ENCODE measurements at regions not wholly inside any gene's neighbourhood (a gene's known extent, or its start where the extent isn't known, plus 50 kb on each side); places are given as distances from the start of the nearest gene placed in this dataset.

DNA sequence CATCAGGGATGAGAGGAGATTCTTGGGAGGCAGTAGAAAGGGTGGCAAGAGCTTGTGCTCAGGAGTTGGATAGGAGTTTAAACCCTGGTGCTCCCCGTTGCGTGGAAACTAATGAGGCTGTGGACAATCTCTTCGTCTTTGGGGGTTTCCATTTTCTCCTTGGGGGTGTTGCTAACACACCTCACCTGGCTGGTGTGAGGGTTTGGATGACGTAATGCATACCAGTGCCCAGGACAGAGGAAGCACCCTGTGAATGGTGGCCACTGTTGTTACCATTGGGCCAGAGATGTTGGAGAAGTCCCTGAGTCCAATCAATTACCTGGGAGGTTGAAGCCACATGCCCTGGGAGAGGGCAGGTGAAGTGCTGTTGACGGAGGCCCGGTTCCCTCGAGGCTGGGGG, 146.5 kb downstream of the URI1 start:
- no peak overlapping the region for H3K4me3 Mint-ChIP-seq (ENCODE audit: low read depth, unreplicated experiment)
- H3K27me3 Mint-ChIP-seq (ENCODE audit: unreplicated experiment) = peaks cover 45% of the 10 kb centered on the region
- intact Hi-C loops (cut with micrococcal nuclease; ENCODE audit: unreplicated experiment) = no loop called here
- no peaks in the 10 kb centered on the region for H3K36me3 Mint-ChIP-seq (ENCODE audit: insufficient read depth, unreplicated experiment)
- BruUV-seq (replicated peaks) = no TSS peak
- H3K9me3 Mint-ChIP-seq (ENCODE audit: low read depth, unreplicated experiment) = no peaks in the 10 kb centered on the region
- CTCF ChIA-PET = no interaction called here
- no peaks in the 10 kb centered on the region for H3K4me1 Mint-ChIP-seq (ENCODE audit: low read depth, unreplicated experiment)
- TF ChIP-seq CTCF (IDR thresholded peaks at IDR 0.05; ENCODE audit: unreplicated experiment) = no peak
- no peak for DNase-seq
- no peak overlapping the region for H3K27ac Mint-ChIP-seq (ENCODE audit: unreplicated experiment)

GRCh38 chr19:30089086-30089665, 147.1 kb downstream of the URI1 start:
- Mint-ChIP-seq H3K27me3 (ENCODE audit: unreplicated experiment) (peaks cover 48% of the 10 kb centered on the region), H3K4me1 (ENCODE audit: low read depth, unreplicated experiment) (no peaks in the 10 kb centered on the region), H3K36me3 (ENCODE audit: insufficient read depth, unreplicated experiment) (no peaks in the 10 kb centered on the region), H3K27ac (ENCODE audit: unreplicated experiment) (no peak overlapping the region), H3K9me3 (ENCODE audit: low read depth, unreplicated experiment) (no peaks in the 10 kb centered on the region), H3K4me3 (ENCODE audit: low read depth, unreplicated experiment) (no peak overlapping the region)
- DNase-seq = no peak
- CTCF ChIA-PET = no interaction called here
- BruUV-seq (replicated peaks) = no TSS peak
- intact Hi-C loops (cut with micrococcal nuclease; ENCODE audit: unreplicated experiment) = no loop called here
- no peak for TF ChIP-seq CTCF (IDR thresholded peaks at IDR 0.05; ENCODE audit: unreplicated experiment)

- no peak for DNase-seq
- CTCF ChIA-PET = no interaction called here
- no TSS peak for BruUV-seq (replicated peaks)
- TF ChIP-seq CTCF (IDR thresholded peaks at IDR 0.05; ENCODE audit: unreplicated experiment) = no peak
- H3K27ac Mint-ChIP-seq (ENCODE audit: unreplicated experiment) = no peak overlapping the region
- intact Hi-C loops (cut with micrococcal nuclease; ENCODE audit: unreplicated experiment) = no loop called here
- H3K27me3 Mint-ChIP-seq (ENCODE audit: unreplicated experiment) = peaks cover 53% of the 10 kb centered on the region
- H3K4me3 Mint-ChIP-seq (ENCODE audit: low read depth, unreplicated experiment) = no peak overlapping the region
- no peaks in the 10 kb centered on the region for H3K36me3 Mint-ChIP-seq (ENCODE audit: insufficient read depth, unreplicated experiment)
- H3K4me1 Mint-ChIP-seq (ENCODE audit: low read depth, unreplicated experiment) = no peaks in the 10 kb centered on the region
- H3K9me3 Mint-ChIP-seq (ENCODE audit: low read depth, unreplicated experiment) = no peaks in the 10 kb centered on the region
Measured at GRCh38 chr19:30090476-30090875, 148.4 kb downstream of the URI1 start.

DNA sequence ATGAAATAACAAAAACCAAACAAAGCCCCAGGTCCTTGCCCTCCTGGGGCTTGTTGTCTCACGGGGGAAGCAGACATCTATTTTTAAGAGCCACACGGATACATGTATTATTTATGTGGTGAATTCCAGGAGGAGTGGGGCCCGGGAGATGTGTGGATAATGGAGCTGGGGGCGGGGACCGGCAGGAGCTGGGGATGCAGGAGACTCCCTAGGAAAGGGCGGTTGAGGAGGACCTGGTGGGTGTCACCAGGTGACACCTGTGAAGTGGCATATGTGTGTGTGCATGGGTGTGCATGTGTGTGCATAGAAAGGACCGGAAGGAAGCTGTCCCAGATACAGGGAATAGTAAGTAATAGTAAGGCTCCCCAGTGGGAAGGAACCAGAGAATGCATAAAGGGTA, 148.9 kb downstream of the URI1 start:
- no TSS peak for BruUV-seq (replicated peaks)
- Mint-ChIP-seq H3K27ac (ENCODE audit: unreplicated experiment) (no peak overlapping the region), H3K4me3 (ENCODE audit: low read depth, unreplicated experiment) (no peak overlapping the region), H3K36me3 (ENCODE audit: insufficient read depth, unreplicated experiment) (no peaks in the 10 kb centered on the region), H3K9me3 (ENCODE audit: low read depth, unreplicated experiment) (no peaks in the 10 kb centered on the region), H3K4me1 (ENCODE audit: low read depth, unreplicated experiment) (no peaks in the 10 kb centered on the region), H3K27me3 (ENCODE audit: unreplicated experiment) (peaks cover 48% of the 10 kb centered on the region)
- intact Hi-C loops (cut with micrococcal nuclease; ENCODE audit: unreplicated experiment) = no loop called here
- TF ChIP-seq CTCF (IDR thresholded peaks at IDR 0.05; ENCODE audit: unreplicated experiment) = no peak
- DNase-seq = no peak
- CTCF ChIA-PET = no interaction called here

All from Calu3 (cell line).